ENCODE measurements at regions not wholly inside any gene's neighbourhood (a gene's known extent, or its start where the extent isn't known, plus 50 kb on each side); places are given as distances from the start of the nearest gene placed in this dataset.

GRCh38 chr1:24253571-24253970 is 65.6 kb upstream of the GRHL3 start:
- TF ChIP-seq CTCF (IDR thresholded peaks at IDR 0.05) (no peak), POLR2A (IDR thresholded peaks at IDR 0.05) (no peak), POLR2AphosphoS5 (IDR thresholded peaks at IDR 0.05) (no peak)
